Neural cell (in vitro differentiated cells): ENCODE measurements at regions not wholly inside any gene's neighbourhood (a gene's known extent, or its start where the extent isn't known, plus 50 kb on each side); places are given as distances from the start of the nearest gene placed in this dataset.

ENCODE experiments used
- H2AFZ ChIP-seq: fragments of 200-600, 300-800 bp; sonication (generic), shearing (Covaris generic); 2 replicates; pipeline ENCODE4 v1.6.0; 2014; ENCODE audit warnings: low read depth, mild to moderate bottlenecking, antibody characterized with exemption, low read length, moderate library complexity
- H3F3A ChIP-seq: fragments of 200-600 bp; shearing (Covaris generic); 2 replicates; pipeline ENCODE4 v1.6.1; 2016; ENCODE audit warnings: mild to moderate bottlenecking, moderate library complexity, mixed read lengths, antibody characterized with exemption, low read length; ENCODE audit not compliant: insufficient read depth, poor library complexity, severe bottlenecking
- H3K27ac ChIP-seq: fragments of 200-600, 300-800 bp; sonication (generic), shearing (Covaris generic); 2 replicates; pipeline ENCODE4 v1.5.1; 2014; ENCODE audit warnings: mild to moderate bottlenecking, low read length, moderate library complexity
- H3K27me3 ChIP-seq: fragments of 300-800, 200-600 bp; sonication (generic), shearing (Covaris generic); 2 replicates; pipeline ENCODE4 v1.6.0; 2014; ENCODE audit warnings: mild to moderate bottlenecking, low read depth, low read length, moderate library complexity; ENCODE audit not compliant: insufficient read depth
- H3K36me3 ChIP-seq: fragments of 300-800, 200-600 bp; sonication (generic), shearing (Covaris generic); 2 replicates; pipeline ENCODE4 v1.5.1; 2014; ENCODE audit warnings: mild to moderate bottlenecking, antibody characterized with exemption, low read length, moderate library complexity; ENCODE audit not compliant: insufficient read depth
- H3K4me2 ChIP-seq: fragments of 300-800, 200-600 bp; sonication (generic), shearing (Covaris generic); 2 replicates; pipeline ENCODE4 v1.6.0; 2014; ENCODE audit warnings: mild to moderate bottlenecking, low read length
- H3K4me3 ChIP-seq: fragments of 300-800, 200-600 bp; sonication (generic), shearing (Covaris generic); 2 replicates; pipeline ENCODE4 v1.5.1; 2014; ENCODE audit warnings: mild to moderate bottlenecking, low read length, moderate library complexity
- H3K79me2 ChIP-seq: fragments of 200-600 bp; shearing (Covaris generic); replicated peaks from 2 replicates; pipeline ENCODE4 v1.6.0; 2014; ENCODE audit warnings: mild to moderate bottlenecking, low read length, moderate library complexity; ENCODE audit not compliant: insufficient read depth
- H3K9ac ChIP-seq: fragments of 300-800, 200-600 bp; sonication (generic), shearing (Covaris generic); 2 replicates; pipeline ENCODE4 v1.6.1; 2016; ENCODE audit warnings: mild to moderate bottlenecking, low read length, mixed read lengths
- H3K9me2 ChIP-seq: fragments of 200-600 bp; shearing (Covaris generic); 2 replicates; pipeline ENCODE4 v1.6.1; 2016; ENCODE audit warnings: mild to moderate bottlenecking, low read length, mixed read lengths; ENCODE audit not compliant: insufficient read depth
- H3K9me3 ChIP-seq: fragments of 200-600, 300-800 bp; sonication (generic), shearing (Covaris generic); 2 replicates; pipeline ENCODE4 v1.6.1; 2016; ENCODE audit warnings: mild to moderate bottlenecking, mixed run types, low read length, moderate library complexity, mixed read lengths
- H4K20me1 ChIP-seq: fragments of 200-600 bp; shearing (Covaris generic); 2 replicates; pipeline ENCODE4 v1.6.1; 2016; ENCODE audit warnings: mild to moderate bottlenecking, mixed run types; ENCODE audit not compliant: insufficient read depth
- EP300 ChIP-seq: fragments of 450-650 bp; conservative IDR thresholded peaks from 2 replicates; pipeline ENCODE4 v1.6.1; 2014; ENCODE audit warnings: antibody characterized with exemption, mild to moderate bottlenecking, moderate library complexity; ENCODE audit not compliant: poor library complexity, severe bottlenecking
- EZH2 ChIP-seq: fragments of 200-600, 300-800 bp; shearing (Covaris generic), sonication (generic); IDR thresholded peaks from 2 replicates; pipeline ENCODE4 v1.6.1; 2014; ENCODE audit warnings: antibody characterized with exemption, low read length, borderline replicate concordance, mild to moderate bottlenecking; ENCODE audit not compliant: insufficient read depth, poor library complexity, severe bottlenecking
- MXI1 ChIP-seq: fragments of 450-650 bp; conservative IDR thresholded peaks from 2 replicates; pipeline ENCODE4 v1.6.1; 2014; ENCODE audit warnings: antibody characterized with exemption, mild to moderate bottlenecking; ENCODE audit not compliant: poor library complexity, severe bottlenecking
- POLR2AphosphoS5 ChIP-seq: IDR thresholded peaks from 2 replicates; pipeline ENCODE4 v1.6.1; 2012
- RAD21 ChIP-seq: fragments of 450-650 bp; conservative IDR thresholded peaks from 2 replicates; pipeline ENCODE4 v1.6.1; 2014; ENCODE audit warnings: antibody characterized with exemption, mild to moderate bottlenecking, moderate library complexity
- SMC3 ChIP-seq: fragments of 450-650 bp; conservative IDR thresholded peaks from 2 replicates; pipeline ENCODE4 v1.6.1; 2014; ENCODE audit warnings: antibody characterized with exemption, mild to moderate bottlenecking, moderate library complexity; ENCODE audit not compliant: poor library complexity
- TAF1 ChIP-seq: IDR thresholded peaks from 2 replicates; pipeline ENCODE4 v1.6.1; 2012; ENCODE audit warnings: low read depth
- TF ChIP-seq, protein P1 (sequence below): fragments of 450-650 bp; IDR thresholded peaks from 2 replicates; pipeline ENCODE4 v1.5.1; 2014; ENCODE audit warnings: antibody characterized with exemption, mild to moderate bottlenecking, moderate library complexity; ENCODE audit not compliant: poor library complexity, severe bottlenecking
- TF ChIP-seq, protein P2 (sequence below): IDR thresholded peaks from 2 replicates; pipeline ENCODE4 v1.6.1; 2012; ENCODE audit warnings: borderline replicate concordance

DNA sequence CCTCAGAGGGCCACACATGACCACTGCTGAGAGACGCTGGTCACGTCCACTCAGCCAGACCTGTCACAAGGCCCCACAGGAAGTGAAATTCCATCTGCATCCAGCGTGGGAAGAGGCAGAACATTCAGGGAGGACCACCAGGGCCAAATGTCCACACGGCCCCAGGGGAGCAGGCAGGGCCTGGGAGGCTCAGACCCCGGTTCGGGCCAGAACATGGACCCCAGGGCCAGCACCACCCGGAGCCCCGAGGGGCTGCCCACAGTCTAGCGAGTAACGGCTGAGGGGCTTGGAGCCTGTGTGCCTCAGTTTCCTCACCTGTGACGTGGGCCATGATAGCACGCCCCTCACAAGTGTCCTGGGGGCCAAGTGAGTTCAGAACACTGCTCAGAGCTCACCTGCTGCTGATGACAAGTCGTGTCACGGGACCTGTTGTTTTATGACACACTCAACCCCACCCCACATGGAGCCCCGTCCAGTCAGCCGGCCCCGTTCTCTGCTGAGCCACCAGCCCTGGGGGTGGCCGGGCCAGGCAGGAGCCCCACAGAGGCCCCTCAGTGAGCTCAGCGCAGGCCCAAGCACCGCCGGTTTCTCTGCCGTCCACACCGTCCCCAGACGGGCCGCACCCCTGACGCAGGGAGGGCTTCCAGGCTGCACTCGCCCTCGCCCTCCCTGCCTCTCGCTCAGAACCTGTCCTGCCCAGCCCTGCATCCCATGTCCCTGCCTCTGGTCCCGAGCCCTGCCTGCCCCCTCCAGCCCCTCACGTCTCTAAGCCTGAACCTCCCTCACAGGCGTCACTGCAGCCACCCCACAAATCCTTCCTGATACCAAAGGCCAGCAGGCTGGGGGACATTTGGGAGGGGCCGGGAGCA, 79.5 kb upstream of the GALNT9 start:
- Histone ChIP-seq H2AFZ (no peak overlapping the region), H4K20me1 (no peaks in the 10 kb centered on the region), H3K36me3 (no peaks in the 10 kb centered on the region), H3K9me2 (no peaks in the 10 kb centered on the region), H3K27ac (no peak overlapping the region), H3K4me3 (no peak overlapping the region), H3K9ac (no peak overlapping the region), H3K79me2 (no peaks in the 10 kb centered on the region), H3K27me3 (no peaks in the 10 kb centered on the region), H3F3A (no peaks in the 10 kb centered on the region), H3K4me2 (no peak overlapping the region), H3K9me3 (no peaks in the 10 kb centered on the region)
- TF ChIP-seq, protein P1, sequence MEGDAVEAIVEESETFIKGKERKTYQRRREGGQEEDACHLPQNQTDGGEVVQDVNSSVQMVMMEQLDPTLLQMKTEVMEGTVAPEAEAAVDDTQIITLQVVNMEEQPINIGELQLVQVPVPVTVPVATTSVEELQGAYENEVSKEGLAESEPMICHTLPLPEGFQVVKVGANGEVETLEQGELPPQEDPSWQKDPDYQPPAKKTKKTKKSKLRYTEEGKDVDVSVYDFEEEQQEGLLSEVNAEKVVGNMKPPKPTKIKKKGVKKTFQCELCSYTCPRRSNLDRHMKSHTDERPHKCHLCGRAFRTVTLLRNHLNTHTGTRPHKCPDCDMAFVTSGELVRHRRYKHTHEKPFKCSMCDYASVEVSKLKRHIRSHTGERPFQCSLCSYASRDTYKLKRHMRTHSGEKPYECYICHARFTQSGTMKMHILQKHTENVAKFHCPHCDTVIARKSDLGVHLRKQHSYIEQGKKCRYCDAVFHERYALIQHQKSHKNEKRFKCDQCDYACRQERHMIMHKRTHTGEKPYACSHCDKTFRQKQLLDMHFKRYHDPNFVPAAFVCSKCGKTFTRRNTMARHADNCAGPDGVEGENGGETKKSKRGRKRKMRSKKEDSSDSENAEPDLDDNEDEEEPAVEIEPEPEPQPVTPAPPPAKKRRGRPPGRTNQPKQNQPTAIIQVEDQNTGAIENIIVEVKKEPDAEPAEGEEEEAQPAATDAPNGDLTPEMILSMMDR, result no peak
- TF ChIP-seq MXI1, result no peak
- no peak for TF ChIP-seq EZH2
- TF ChIP-seq TAF1, result no peak
- TF ChIP-seq RAD21, result no peak
- TF ChIP-seq SMC3, result no peak
- no peak for TF ChIP-seq EP300
- TF ChIP-seq, protein P2, sequence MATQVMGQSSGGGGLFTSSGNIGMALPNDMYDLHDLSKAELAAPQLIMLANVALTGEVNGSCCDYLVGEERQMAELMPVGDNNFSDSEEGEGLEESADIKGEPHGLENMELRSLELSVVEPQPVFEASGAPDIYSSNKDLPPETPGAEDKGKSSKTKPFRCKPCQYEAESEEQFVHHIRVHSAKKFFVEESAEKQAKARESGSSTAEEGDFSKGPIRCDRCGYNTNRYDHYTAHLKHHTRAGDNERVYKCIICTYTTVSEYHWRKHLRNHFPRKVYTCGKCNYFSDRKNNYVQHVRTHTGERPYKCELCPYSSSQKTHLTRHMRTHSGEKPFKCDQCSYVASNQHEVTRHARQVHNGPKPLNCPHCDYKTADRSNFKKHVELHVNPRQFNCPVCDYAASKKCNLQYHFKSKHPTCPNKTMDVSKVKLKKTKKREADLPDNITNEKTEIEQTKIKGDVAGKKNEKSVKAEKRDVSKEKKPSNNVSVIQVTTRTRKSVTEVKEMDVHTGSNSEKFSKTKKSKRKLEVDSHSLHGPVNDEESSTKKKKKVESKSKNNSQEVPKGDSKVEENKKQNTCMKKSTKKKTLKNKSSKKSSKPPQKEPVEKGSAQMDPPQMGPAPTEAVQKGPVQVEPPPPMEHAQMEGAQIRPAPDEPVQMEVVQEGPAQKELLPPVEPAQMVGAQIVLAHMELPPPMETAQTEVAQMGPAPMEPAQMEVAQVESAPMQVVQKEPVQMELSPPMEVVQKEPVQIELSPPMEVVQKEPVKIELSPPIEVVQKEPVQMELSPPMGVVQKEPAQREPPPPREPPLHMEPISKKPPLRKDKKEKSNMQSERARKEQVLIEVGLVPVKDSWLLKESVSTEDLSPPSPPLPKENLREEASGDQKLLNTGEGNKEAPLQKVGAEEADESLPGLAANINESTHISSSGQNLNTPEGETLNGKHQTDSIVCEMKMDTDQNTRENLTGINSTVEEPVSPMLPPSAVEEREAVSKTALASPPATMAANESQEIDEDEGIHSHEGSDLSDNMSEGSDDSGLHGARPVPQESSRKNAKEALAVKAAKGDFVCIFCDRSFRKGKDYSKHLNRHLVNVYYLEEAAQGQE, result no peak
- TF ChIP-seq POLR2AphosphoS5, result no peak

DNA sequence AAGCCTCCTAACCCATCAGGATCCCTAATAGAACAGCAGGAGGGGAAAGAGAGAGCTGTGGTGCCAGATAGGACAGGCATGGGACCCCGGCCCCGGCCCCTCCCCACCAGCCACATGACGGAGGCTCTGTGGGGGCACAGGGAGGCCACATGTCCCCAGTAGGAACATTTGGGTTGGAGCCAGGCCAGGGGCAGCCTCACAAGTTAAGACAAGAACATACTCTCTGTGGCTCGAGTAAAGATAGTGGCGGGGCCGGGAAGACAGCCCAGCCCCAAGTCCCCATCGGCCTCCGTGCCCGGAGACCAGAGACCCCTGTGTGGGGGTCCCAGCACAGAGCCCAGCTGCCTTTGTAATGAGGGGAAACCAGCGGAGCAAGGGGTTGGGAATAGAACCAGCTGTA, 78.6 kb upstream of the GALNT9 start:
- no peaks in the 10 kb centered on the region for H3K79me2 ChIP-seq
- H3K9me3 ChIP-seq, result no peaks in the 10 kb centered on the region
- H3K9me2 ChIP-seq, result no peaks in the 10 kb centered on the region
- TF ChIP-seq RAD21, result no peak
- no peak for TF ChIP-seq POLR2AphosphoS5
- no peak for TF ChIP-seq EP300
- TF ChIP-seq MXI1, result no peak
- TF ChIP-seq, protein P2, result no peak
- TF ChIP-seq EZH2, result no peak
- no peak for TF ChIP-seq SMC3
- H3K27ac ChIP-seq, result no peak overlapping the region
- no peak overlapping the region for H2AFZ ChIP-seq
- no peak overlapping the region for H3K9ac ChIP-seq
- no peaks in the 10 kb centered on the region for H3K36me3 ChIP-seq
- no peaks in the 10 kb centered on the region for H3F3A ChIP-seq
- H3K4me2 ChIP-seq, result no peak overlapping the region
- H4K20me1 ChIP-seq, result no peaks in the 10 kb centered on the region
- H3K4me3 ChIP-seq, result no peak overlapping the region
- no peaks in the 10 kb centered on the region for H3K27me3 ChIP-seq
